WTC11 (cell line): ENCODE measurements at regions not wholly inside any gene's neighbourhood (a gene's known extent, or its start where the extent isn't known, plus 50 kb on each side); places are given as distances from the start of the nearest gene placed in this dataset.

Experiments
- AFF4 ChIP-seq: sonication (generic); formaldehyde crosslinking; IDR thresholded peaks from 2 replicates; pipeline ENCODE4 v1.8.1; 2023; ENCODE audit warnings: mild to moderate bottlenecking, missing genetic modification reagents, borderline replicate concordance
- ATF1 ChIP-seq: sonication (generic); formaldehyde crosslinking; IDR thresholded peaks from 2 replicates; pipeline ENCODE4 v1.8.1; 2023; ENCODE audit warnings: mild to moderate bottlenecking, moderate library complexity, missing genetic modification reagents
- CREM ChIP-seq: sonication (generic); formaldehyde crosslinking; IDR thresholded peaks from 2 replicates; pipeline ENCODE4 v1.8.1; 2022; ENCODE audit warnings: mild to moderate bottlenecking, missing genetic modification reagents, moderate library complexity
- CTCF ChIP-seq: fragments of 200-600 bp; IDR thresholded peaks from 2 replicates; pipeline ENCODE4 v1.8.0; 2022; ENCODE audit warnings: antibody characterized with exemption
- E2F4 ChIP-seq: sonication (generic); formaldehyde crosslinking; IDR thresholded peaks from 2 replicates; pipeline ENCODE4 v1.8.1; 2022; ENCODE audit warnings: low read depth, mild to moderate bottlenecking, moderate library complexity, missing genetic modification reagents, borderline replicate concordance
- FOXJ3 ChIP-seq: sonication (generic); formaldehyde crosslinking; IDR thresholded peaks from 2 replicates; pipeline ENCODE4 v1.9.0; 2021; ENCODE audit warnings: missing genetic modification reagents, mild to moderate bottlenecking, borderline replicate concordance
- HMGXB4 ChIP-seq: sonication (generic); formaldehyde crosslinking; IDR thresholded peaks from 2 replicates; pipeline ENCODE4 v1.8.1; 2023; ENCODE audit warnings: mild to moderate bottlenecking, moderate library complexity, missing genetic modification reagents
- IRF1 ChIP-seq: sonication (generic); formaldehyde crosslinking; IDR thresholded peaks from 2 replicates; pipeline ENCODE4 v1.8.0; 2023; ENCODE audit warnings: missing genetic modification reagents
- NR2C2 ChIP-seq: sonication (generic); formaldehyde crosslinking; IDR thresholded peaks from 2 replicates; pipeline ENCODE4 v1.8.0; 2022; ENCODE audit warnings: mild to moderate bottlenecking, missing genetic modification reagents
- USF1 ChIP-seq: sonication (generic); formaldehyde crosslinking; IDR thresholded peaks from 2 replicates; pipeline ENCODE4 v1.8.0; 2022; ENCODE audit warnings: mild to moderate bottlenecking, missing genetic modification reagents

- TF ChIP-seq CTCF (no peak), CREM (CRISPR knock-in tag) (no peak), NR2C2 (CRISPR knock-in tag) (no peak), USF1 (CRISPR knock-in tag) (no peak), FOXJ3 (CRISPR knock-in tag) (no peak), HMGXB4 (CRISPR knock-in tag) (no peak), IRF1 (CRISPR knock-in tag) (no peak), AFF4 (CRISPR knock-in tag) (no peak), E2F4 (no peak), ATF1 (CRISPR knock-in tag) (no peak)
These were observed 227.3 kb downstream of the KTN1 start for GRCh38 chr14:55807053-55807880.
